GM23248 (cell line): ENCODE measurements at regions not wholly inside any gene's neighbourhood (a gene's known extent, or its start where the extent isn't known, plus 50 kb on each side); places are given as distances from the start of the nearest gene placed in this dataset.

ENCODE experiments used
- DNase-seq: peaks from one replicate; pipeline ENCODE4 v3.0.0-alpha.2; 2015
- H2AFZ ChIP-seq: fragments of 200-600 bp; sonication (generic); 2 replicates; pipeline ENCODE4 v1.6.1; 2016; ENCODE audit warnings: antibody characterized with exemption
- H3F3A ChIP-seq: fragments of 200-600 bp; sonication (generic); 2 replicates; pipeline ENCODE4 v1.6.1; 2016; ENCODE audit warnings: mild to moderate bottlenecking, antibody characterized with exemption, mixed run types; ENCODE audit not compliant: insufficient read depth
- H3K27ac ChIP-seq: fragments of 200-600 bp; sonication (generic); 2 replicates; pipeline ENCODE4 v1.5.1; 2016; ENCODE audit warnings: mild to moderate bottlenecking
- H3K27me3 ChIP-seq: fragments of 200-600 bp; sonication (generic); replicated peaks from 2 replicates; pipeline ENCODE4 v1.6.1; 2016; ENCODE audit warnings: mild to moderate bottlenecking; ENCODE audit not compliant: insufficient read depth
- H3K36me3 ChIP-seq: fragments of 200-600 bp; sonication (generic); 2 replicates; pipeline ENCODE4 v1.6.1; 2016; ENCODE audit warnings: low read depth, mild to moderate bottlenecking
- H3K4me1 ChIP-seq: fragments of 200-600 bp; sonication (generic); 2 replicates; pipeline ENCODE4 v1.6.1; 2016; ENCODE audit warnings: mild to moderate bottlenecking; ENCODE audit not compliant: insufficient read depth
- H3K4me2 ChIP-seq: fragments of 200-600 bp; sonication (generic); one replicate; pipeline ENCODE4 v1.6.1; 2016; ENCODE audit warnings: mild to moderate bottlenecking; ENCODE audit not compliant: unreplicated experiment
- H3K4me3 ChIP-seq: fragments of 200-600 bp; sonication (generic); 2 replicates; pipeline ENCODE4 v1.5.1; 2016; ENCODE audit warnings: mild to moderate bottlenecking
- H3K79me2 ChIP-seq: fragments of 200-600 bp; sonication (generic); 2 replicates; pipeline ENCODE4 v1.6.1; 2016; ENCODE audit warnings: mild to moderate bottlenecking; ENCODE audit not compliant: insufficient read depth
- H3K9ac ChIP-seq: fragments of 200-600 bp; sonication (generic); 2 replicates; pipeline ENCODE4 v1.6.1; 2016; ENCODE audit warnings: mild to moderate bottlenecking
- H3K9me2 ChIP-seq: fragments of 200-600 bp; sonication (generic); 2 replicates; pipeline ENCODE4 v1.6.1; 2016; ENCODE audit warnings: mixed run types, mild to moderate bottlenecking, moderate library complexity; ENCODE audit not compliant: insufficient read depth
- H3K9me3 ChIP-seq: fragments of 200-600 bp; sonication (generic); one replicate; pipeline ENCODE4 v1.6.1; 2017; ENCODE audit warnings: low read depth
- H4K20me1 ChIP-seq: fragments of 200-600 bp; sonication (generic); 2 replicates; pipeline ENCODE4 v1.6.0; 2016; ENCODE audit not compliant: insufficient read depth
- EZH2 ChIP-seq: fragments of 200-600 bp; sonication (generic); IDR thresholded peaks from 2 replicates; pipeline ENCODE4 v1.6.1; 2018; ENCODE audit warnings: antibody characterized with exemption, mild to moderate bottlenecking; ENCODE audit not compliant: insufficient read depth, poor library complexity, severe bottlenecking
- EZH2phosphoT487 ChIP-seq: fragments of 200-600 bp; sonication (generic); IDR thresholded peaks from 2 replicates; pipeline ENCODE4 v1.6.1; 2018; ENCODE audit warnings: antibody characterized with exemption, moderate library complexity, mild to moderate bottlenecking, low read depth; ENCODE audit not compliant: insufficient read depth
- WGBS, 2 experiments: methylation state at CpG; one replicate each; pipeline ENCODE4 v1.1.6; 2015 to 2017; ENCODE audit warnings: low lambda C conversion rate in 2 of 2, low coverage in 1 of 2; ENCODE audit errors: missing lambda C conversion rate in 2 of 2; 5-methylcytosine and 5-hydroxymethylcytosine counted together
- in situ Hi-C: fragments of 300-500 bp; cut with MboI; formaldehyde crosslinking; loops from 2 replicates; pipeline ENCODE4 v1.15.0; 2020

DNA sequence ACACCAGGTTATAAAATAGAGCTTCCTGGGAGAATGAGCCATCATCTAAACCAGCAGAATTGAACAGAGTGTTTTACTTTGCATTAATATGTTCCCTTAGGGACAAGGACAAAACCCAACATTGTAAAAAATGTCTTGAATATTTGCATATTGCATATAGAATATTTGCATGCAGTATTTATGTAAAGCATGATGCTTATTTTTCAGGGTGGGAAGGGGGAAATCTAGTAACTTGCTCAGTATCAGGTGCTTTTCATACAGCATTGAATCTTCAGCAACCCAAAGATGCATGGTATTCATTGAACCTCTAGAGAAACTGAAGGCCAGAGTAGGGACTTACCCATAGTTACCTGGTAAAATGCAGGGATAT lies 409.2 kb upstream of the ZMIZ1 start:
- no peak for TF ChIP-seq EZH2
- no peak for TF ChIP-seq EZH2phosphoT487
- no peaks in the 10 kb centered on the region for H3K79me2 ChIP-seq
- H3K4me3 ChIP-seq = no peak overlapping the region
- no peak for DNase-seq
- H3F3A ChIP-seq = no peaks in the 10 kb centered on the region
- H3K36me3 ChIP-seq = no peaks in the 10 kb centered on the region
- H2AFZ ChIP-seq = no peak overlapping the region
- no peak overlapping the region for H3K27ac ChIP-seq
- no peaks in the 10 kb centered on the region for H3K27me3 ChIP-seq
- no peaks in the 10 kb centered on the region for H3K9me2 ChIP-seq
- H4K20me1 ChIP-seq = no peaks in the 10 kb centered on the region
- no peaks in the 10 kb centered on the region for H3K4me1 ChIP-seq
- H3K9ac ChIP-seq = no peak overlapping the region
- no peak overlapping the region for H3K4me2 ChIP-seq
- in situ Hi-C loops = no loop called here
- no peaks in the 10 kb centered on the region for H3K9me3 ChIP-seq

DNA sequence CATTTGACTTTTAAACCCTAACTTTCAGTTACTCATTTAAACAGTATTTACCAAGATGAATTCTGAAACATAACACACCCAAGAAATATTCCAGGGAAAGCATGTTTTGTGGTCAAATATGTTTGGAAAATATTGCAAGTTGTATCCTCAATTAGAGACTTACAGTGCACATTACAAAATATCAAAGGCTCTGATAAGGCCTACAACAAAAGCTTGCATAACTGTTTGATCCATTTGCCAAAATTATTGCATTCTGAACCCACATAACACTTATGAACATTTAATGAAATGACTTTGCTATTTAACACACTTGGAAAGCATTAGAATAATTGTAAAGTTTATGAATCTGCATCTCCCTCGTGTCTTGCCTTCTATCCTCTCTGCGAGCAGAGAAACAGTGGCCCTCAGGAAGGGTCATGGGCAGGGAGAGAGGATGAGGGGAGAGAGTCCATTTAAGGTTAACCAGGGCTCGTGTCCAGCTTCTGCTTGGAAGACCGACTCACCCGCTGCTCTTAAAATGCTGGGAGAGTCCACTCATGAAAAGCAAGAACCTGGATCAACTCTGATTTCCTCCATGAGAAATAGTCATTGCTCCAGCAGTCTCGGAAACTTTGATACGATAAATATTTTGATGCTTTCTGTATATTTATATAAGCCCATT lies 408.2 kb upstream of the ZMIZ1 start:
- Histone ChIP-seq H3K27ac (no peak overlapping the region), H3K9ac (no peak overlapping the region), H3K4me3 (no peak overlapping the region), H4K20me1 (no peaks in the 10 kb centered on the region), H3K4me1 (no peaks in the 10 kb centered on the region), H3K9me2 (no peaks in the 10 kb centered on the region), H3K36me3 (no peaks in the 10 kb centered on the region), H3K27me3 (no peaks in the 10 kb centered on the region), H3K9me3 (no peaks in the 10 kb centered on the region), H3F3A (no peaks in the 10 kb centered on the region), H3K4me2 (no peak overlapping the region), H2AFZ (no peak overlapping the region), H3K79me2 (no peaks in the 10 kb centered on the region)
- in situ Hi-C loops = no loop called here
- 91 to 92% methylated on average over 7 of the region's 7 CpGs for WGBS, 2 experiments
- TF ChIP-seq EZH2phosphoT487 (no peak), EZH2 (no peak)
- no peak for DNase-seq

DNA sequence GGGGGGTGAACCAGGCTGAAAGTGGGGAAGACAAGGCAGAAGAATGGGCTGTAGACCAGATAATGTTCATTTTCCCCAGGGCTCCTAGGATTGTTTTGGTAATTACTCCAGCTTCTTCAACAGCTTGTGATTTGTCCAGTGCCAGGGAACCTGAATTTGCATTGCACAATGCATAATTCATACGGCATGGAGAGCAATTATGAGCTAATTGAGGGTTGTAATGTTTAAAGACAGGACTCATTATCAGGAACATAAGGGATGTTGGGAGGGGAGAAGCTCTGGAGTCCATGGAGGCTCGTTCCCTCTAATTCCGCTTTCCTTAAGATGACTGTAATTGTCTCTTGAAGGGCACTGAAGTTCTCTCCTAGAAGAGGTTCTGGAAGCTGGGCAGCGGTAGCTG lies 405.0 kb upstream of the ZMIZ1 start:
- DNase-seq = no peak
- H3K4me3 ChIP-seq = no peak overlapping the region
- no peaks in the 10 kb centered on the region for H3K36me3 ChIP-seq
- H3K4me2 ChIP-seq = no peak overlapping the region
- no peaks in the 10 kb centered on the region for H3F3A ChIP-seq
- 65 to 70% methylated on average over 4 of the region's 4 CpGs for WGBS, 2 experiments
- H3K27ac ChIP-seq = no peak overlapping the region
- H4K20me1 ChIP-seq = no peaks in the 10 kb centered on the region
- in situ Hi-C loops = no loop called here
- H3K27me3 ChIP-seq = no peaks in the 10 kb centered on the region
- H3K4me1 ChIP-seq = no peaks in the 10 kb centered on the region
- no peak for TF ChIP-seq EZH2
- TF ChIP-seq EZH2phosphoT487 = no peak
- H3K9me3 ChIP-seq = no peaks in the 10 kb centered on the region
- H3K79me2 ChIP-seq = no peaks in the 10 kb centered on the region
- no peak overlapping the region for H3K9ac ChIP-seq
- H2AFZ ChIP-seq = no peak overlapping the region
- no peaks in the 10 kb centered on the region for H3K9me2 ChIP-seq

DNA sequence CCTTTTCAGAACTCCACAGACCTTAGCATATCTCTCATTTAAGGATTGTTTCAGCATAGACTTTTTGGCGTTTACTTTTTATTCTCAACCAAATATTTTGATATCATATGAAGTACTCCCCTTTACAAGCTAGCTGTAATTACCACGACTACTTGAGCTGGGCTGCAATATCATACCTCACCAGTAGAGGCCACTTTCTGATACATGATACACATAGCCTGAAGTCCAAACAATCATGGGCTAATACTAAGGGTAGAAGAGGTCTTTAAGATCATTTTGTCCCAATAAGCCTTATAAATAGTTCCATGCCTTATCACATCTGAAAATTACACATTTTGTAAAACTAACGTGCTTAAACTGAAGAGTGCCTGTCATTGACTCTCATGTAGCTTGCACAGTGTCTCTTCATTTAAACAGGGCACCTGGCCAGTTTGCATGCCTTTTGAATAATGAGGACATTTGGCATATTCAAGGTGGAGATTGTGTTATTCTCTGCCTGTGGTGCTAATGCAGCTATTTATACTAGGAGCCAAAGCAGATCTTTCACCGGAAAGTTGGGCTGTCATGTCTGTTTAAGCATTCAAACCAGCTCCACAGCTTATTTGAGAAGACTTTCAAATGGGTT lies 403.7 kb upstream of the ZMIZ1 start:
- in situ Hi-C loops = no loop called here
- WGBS, 2 experiments = 60 to 62% methylated on average over 4 of the region's 4 CpGs
- H3K27me3 ChIP-seq = no peaks in the 10 kb centered on the region
- H3K79me2 ChIP-seq = no peaks in the 10 kb centered on the region
- TF ChIP-seq EZH2 (no peak), EZH2phosphoT487 (no peak)
- no peaks in the 10 kb centered on the region for H3K36me3 ChIP-seq
- H3K9ac ChIP-seq = no peak overlapping the region
- H3K9me2 ChIP-seq = no peaks in the 10 kb centered on the region
- H3F3A ChIP-seq = no peaks in the 10 kb centered on the region
- H3K4me3 ChIP-seq = no peak overlapping the region
- H3K4me1 ChIP-seq = no peaks in the 10 kb centered on the region
- no peaks in the 10 kb centered on the region for H3K9me3 ChIP-seq
- peak; percentile 41 for DNase-seq
- no peak overlapping the region for H2AFZ ChIP-seq
- H4K20me1 ChIP-seq = no peaks in the 10 kb centered on the region
- H3K27ac ChIP-seq = no peak overlapping the region
- H3K4me2 ChIP-seq = no peak overlapping the region
